ENCODE measurements at regions not wholly inside any gene's neighbourhood (a gene's known extent, or its start where the extent isn't known, plus 50 kb on each side); places are given as distances from the start of the nearest gene placed in this dataset.

DNA sequence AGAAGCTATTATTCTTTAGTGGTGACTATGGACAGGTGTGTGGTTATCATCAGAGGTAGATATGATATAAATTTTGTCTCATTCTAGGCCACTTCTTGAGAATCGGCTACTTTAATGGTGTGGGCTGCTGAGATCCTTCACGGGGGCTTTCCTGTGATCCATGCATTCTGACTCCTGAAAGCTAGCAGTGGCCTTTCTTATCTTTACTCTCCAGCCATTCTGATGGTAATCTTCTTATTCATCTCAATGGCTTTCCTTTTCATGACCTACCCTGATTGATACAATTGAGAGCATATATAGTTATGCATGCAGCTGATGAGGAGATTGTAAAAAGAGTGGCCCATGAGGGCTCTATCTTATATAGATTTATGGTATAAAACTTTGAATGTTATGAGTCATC is 78.3 kb upstream of the ZPLD1 start:
- no peak for TF ChIP-seq CTCF (conservative IDR thresholded peaks at IDR 0.05; ENCODE audit: low read length)
- TF ChIP-seq EZH2phosphoT487 (IDR thresholded peaks at IDR 0.05; ENCODE audit: borderline replicate concordance, low read depth, low read length), result no peak
